SU-DHL-6 (cell line): ENCODE measurements at regions not wholly inside any gene's neighbourhood (a gene's known extent, or its start where the extent isn't known, plus 50 kb on each side); places are given as distances from the start of the nearest gene placed in this dataset.

Source experiments
- EZH2phosphoT487 ChIP-seq: fragments of 200-600 bp; sonication (generic), shearing (Covaris generic); conservative IDR thresholded peaks from 2 replicates; pipeline ENCODE4 v1.6.1; 2018; ENCODE audit warnings: mild to moderate bottlenecking, antibody characterized with exemption, low read length, moderate library complexity, mixed read lengths
- TF ChIP-seq, protein P1 (sequence below): fragments of 200-600 bp; sonication (generic); IDR thresholded peaks from one replicate; pipeline ENCODE4 v1.5.1; 2017; ENCODE audit warnings: antibody characterized with exemption, mild to moderate bottlenecking, low read length, moderate library complexity; ENCODE audit not compliant: insufficient read depth, poor library complexity, severe bottlenecking

DNA sequence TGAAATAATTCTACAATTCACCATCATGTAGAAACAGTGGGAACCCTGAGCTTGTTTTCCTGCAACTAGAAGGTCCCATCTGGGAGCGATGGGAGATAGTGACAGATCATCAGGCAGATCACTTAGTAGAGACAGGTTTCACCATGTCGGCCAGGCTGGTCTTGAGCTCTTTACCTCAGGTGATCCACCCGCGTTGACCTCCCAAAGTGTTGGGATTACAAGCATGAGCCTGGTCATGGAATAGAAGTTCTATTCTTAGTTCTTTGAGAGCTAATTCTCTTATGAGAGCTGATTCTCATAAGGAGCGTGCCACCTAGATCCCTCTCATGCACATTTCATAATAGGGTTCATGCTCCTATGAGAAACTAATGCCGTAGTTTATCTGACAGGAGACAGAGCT lies 778.0 kb upstream of the AUTS2 start:
- TF ChIP-seq, protein P1, sequence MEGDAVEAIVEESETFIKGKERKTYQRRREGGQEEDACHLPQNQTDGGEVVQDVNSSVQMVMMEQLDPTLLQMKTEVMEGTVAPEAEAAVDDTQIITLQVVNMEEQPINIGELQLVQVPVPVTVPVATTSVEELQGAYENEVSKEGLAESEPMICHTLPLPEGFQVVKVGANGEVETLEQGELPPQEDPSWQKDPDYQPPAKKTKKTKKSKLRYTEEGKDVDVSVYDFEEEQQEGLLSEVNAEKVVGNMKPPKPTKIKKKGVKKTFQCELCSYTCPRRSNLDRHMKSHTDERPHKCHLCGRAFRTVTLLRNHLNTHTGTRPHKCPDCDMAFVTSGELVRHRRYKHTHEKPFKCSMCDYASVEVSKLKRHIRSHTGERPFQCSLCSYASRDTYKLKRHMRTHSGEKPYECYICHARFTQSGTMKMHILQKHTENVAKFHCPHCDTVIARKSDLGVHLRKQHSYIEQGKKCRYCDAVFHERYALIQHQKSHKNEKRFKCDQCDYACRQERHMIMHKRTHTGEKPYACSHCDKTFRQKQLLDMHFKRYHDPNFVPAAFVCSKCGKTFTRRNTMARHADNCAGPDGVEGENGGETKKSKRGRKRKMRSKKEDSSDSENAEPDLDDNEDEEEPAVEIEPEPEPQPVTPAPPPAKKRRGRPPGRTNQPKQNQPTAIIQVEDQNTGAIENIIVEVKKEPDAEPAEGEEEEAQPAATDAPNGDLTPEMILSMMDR: no peak
- no peak for TF ChIP-seq EZH2phosphoT487
